ENCODE measurements at regions not wholly inside any gene's neighbourhood (a gene's known extent, or its start where the extent isn't known, plus 50 kb on each side); places are given as distances from the start of the nearest gene placed in this dataset.
"Not testable (repeated sequence)": the region's sequence is repeated elsewhere in the genome, so short reads cannot be mapped to it uniquely, and the experiment has no call there.

GRCh38 chr9:78916884-78917283 is 620.0 kb downstream of the PSAT1 start:
- not testable (repeated sequence) for TF ChIP-seq CTCF (conservative IDR thresholded peaks at IDR 0.05); ZFX (IDR thresholded peaks at IDR 0.05)
